Left colon (tissue), 2 donors: ENCODE measurements at regions not wholly inside any gene's neighbourhood (a gene's known extent, or its start where the extent isn't known, plus 50 kb on each side); places are given as distances from the start of the nearest gene placed in this dataset.
"Not testable (repeated sequence)": the region's sequence is repeated elsewhere in the genome, so short reads cannot be mapped to it uniquely, and the experiment has no call there.

Experiments
- ATAC-seq: fragments of 200-7000 bp; cut with Tn5 transposase; one replicate; pipeline ENCODE4 v1.9.1; 2020; ENCODE audit warnings: mild to moderate bottlenecking, moderate library complexity
- DNase-seq, 2 donors: peaks; one replicate each; pipeline ENCODE4 v3.0.0-alpha.2; 2020
- intact Hi-C, 2 donors: fragments of 100-400 bp; cut with DNase I in 1 of 2; cut with micrococcal nuclease in 1 of 2; formaldehyde crosslinking; loops; one replicate each; pipeline versions ENCODE4 v1.11.2 to v1.14.0; 2022; cut with DNase I, micrococcal nuclease
- donor health status: DM: no; HTN: no; CAD: no.
- donor health status: DM: yes; HTN: yes; CAD: no.

- ATAC-seq, result no peak
- DNase-seq, result no peak
- intact Hi-C loops, result no loop called here
Observed at GRCh38 chr1:195238313-195238712, 1369.9 kb downstream of the KCNT2 start.

DNA sequence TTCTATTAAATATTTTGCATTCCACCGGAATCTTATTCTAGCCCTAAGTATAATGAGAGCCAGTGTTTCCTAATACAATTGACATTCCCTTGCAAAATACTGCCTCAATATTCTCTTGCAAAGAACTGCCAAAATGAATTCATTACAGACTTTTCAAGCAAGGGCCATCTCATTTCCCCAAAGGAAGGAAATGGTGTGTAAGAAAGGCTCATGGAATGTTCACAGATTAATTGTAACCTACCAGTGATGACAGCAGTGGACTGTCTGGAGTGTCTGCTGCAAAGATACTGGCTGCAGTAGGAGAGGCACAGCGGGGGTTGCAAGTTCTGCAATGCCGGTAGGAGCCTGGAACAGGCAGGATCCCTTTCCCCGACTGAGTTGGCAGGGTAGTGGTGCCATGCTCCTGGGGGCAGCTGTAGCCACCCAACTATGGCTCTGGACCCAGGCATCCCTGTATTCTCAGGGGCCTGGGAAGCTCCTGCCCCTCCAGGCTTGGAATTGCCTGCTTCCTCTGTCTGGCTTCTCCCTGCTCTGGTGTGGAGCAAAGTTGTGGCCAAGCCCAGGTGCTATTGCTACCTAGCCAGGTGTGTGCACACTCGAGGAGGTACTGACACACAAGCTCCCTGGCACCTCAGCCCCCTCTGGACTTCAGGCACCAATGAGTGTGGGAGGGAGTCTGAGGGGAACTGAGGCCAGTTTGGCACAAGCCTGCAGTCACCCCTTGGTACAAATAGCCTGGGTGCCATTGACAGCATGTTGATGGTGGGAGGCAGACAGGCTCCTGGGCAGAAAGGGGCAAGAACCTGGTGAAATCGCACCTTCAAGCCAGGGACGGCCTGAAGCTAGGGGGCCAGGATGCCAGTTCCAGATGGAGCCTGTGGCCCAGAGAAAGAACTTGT lies 1371.0 kb downstream of the KCNT2 start:
- ATAC-seq (no peak), DNase-seq (no peak)
- intact Hi-C loops, result no loop called here

- ATAC-seq (no peak), DNase-seq (no peak)
- intact Hi-C loops, result no loop called here
Observed at GRCh38 chr1:195218428-195219212, 1389.6 kb downstream of the KCNT2 start.

DNA sequence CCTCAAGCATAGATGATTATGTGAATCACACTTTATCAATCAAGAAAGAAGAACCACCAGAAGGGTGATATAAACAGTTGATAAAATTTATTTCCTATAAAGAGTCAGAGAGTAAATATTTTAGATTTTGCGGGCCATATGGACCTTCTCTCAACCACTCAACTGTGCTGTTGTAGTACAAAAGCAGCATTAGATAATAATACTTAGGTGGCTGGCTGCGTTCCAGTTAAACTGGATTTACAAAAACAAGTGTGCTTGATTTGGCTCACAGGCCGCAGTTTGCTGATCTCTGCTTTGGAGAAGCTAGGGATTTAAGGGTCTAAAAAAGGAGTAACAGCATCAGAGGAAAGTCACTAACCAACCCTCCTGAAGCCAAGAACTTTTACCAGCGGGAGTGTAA lies 1406.0 kb downstream of the KCNT2 start:
- ATAC-seq (no peak), DNase-seq (no peak)
- intact Hi-C loops, result no loop called here

GRCh38 chr1:195200772-195201171 lies 1407.5 kb downstream of the KCNT2 start:
- intact Hi-C loops, result no loop called here
- DNase-seq (no peak), ATAC-seq (no peak)

- DNase-seq, result no peak
- no peak for ATAC-seq
- intact Hi-C loops, result no loop called here
Observed at GRCh38 chr1:195197116-195197515, 1411.1 kb downstream of the KCNT2 start.

DNA sequence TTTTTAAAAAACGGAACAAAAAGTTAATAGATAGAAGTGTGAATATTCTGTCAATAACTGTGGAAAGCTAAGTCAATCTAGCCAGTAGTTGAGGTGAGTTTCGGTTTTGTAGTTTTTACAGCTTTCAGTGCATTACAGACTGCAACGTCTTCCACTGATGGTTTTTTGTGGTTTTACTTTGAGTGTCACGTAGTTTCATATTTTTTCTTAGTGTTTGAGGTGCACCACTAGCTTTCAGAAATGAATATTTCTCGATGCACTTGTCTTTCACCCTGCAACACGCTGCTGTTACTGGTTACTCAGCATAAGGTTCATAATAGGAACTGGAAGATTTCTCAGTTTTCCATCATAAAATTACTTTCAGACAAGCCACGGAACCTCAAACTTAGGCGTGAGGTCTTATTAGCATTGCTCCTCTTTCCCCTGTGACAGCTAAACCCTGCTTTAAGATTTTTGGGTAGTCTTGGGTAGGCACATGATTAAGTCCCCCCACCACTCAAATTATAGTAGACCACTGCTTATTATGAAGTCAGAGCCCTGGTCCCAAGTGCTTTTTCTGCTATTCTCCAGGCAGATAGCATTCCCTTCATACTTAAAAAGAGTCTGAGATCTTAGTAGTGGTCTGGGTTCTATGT lies 1412.7 kb downstream of the KCNT2 start:
- no peak for ATAC-seq
- DNase-seq, result no peak
- intact Hi-C loops, result no loop called here

- intact Hi-C loops, result no loop called here
- ATAC-seq, result no peak
- no peak for DNase-seq
Observed at GRCh38 chr1:195193134-195193533, 1415.1 kb downstream of the KCNT2 start.

GRCh38 chr1:195188821-195189220 lies 1419.4 kb downstream of the KCNT2 start:
- intact Hi-C loops, result no loop called here
- DNase-seq (no peak), ATAC-seq (no peak)

GRCh38 chr1:195186544-195186943 lies 1421.7 kb downstream of the KCNT2 start:
- no peak for DNase-seq

DNA sequence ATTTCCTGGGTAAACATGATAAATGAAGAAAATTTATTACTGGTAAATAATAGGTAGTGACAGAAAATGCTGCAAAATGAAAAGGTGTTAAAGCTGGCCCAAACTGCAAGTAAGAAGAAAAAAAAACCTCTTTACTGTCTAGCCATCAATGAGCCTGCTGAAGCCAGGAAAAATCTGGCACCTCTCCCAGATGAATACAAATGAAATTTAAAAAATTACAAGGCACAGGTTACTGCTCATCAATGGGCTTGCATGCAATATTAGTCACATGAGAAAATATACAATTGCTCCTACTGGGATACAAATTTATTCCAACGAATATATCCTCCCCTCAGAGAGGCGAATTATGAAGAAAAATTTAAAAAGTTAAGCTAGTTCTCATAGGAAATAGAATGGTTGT lies 1422.5 kb downstream of the KCNT2 start:
- DNase-seq (no peak), ATAC-seq (no peak)
- intact Hi-C loops, result no loop called here

More at GRCh38 chr1:195186544-195186943, 1421.7 kb downstream of the KCNT2 start:
- intact Hi-C loops, result no loop called here
- ATAC-seq, result no peak

DNA sequence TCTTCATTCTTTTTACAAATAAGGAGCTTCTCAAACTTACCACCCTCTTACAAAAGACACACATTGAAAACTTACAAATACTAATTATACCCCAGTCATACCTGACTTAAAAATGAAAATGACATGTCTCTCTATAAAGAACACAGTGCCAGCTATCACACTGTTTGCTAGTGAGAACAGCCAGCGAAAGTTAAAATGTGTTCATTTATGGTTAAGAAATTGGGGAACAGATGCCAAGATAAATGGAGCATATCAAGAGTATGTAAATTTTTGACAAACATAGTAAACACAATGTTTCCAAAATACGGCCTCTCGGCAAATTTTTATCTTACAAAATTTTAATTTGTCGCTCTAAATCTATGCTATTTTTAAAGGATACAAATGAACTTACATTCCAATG lies 1422.9 kb downstream of the KCNT2 start:
- intact Hi-C loops, result no loop called here
- no peak for ATAC-seq
- DNase-seq, result no peak

- no peak for ATAC-seq
- intact Hi-C loops, result no loop called here
- no peak for DNase-seq
Observed at GRCh38 chr1:195173753-195174152, 1434.5 kb downstream of the KCNT2 start.

- ATAC-seq, intact Hi-C loops, DNase-seq: not testable (repeated sequence)
Observed at GRCh38 chr1:195159795-195160194, 1448.4 kb downstream of the KCNT2 start.

- no peak for ATAC-seq
- no peak for DNase-seq
- intact Hi-C loops, result no loop called here
Observed at GRCh38 chr1:195158091-195158490, 1450.1 kb downstream of the KCNT2 start.

DNA sequence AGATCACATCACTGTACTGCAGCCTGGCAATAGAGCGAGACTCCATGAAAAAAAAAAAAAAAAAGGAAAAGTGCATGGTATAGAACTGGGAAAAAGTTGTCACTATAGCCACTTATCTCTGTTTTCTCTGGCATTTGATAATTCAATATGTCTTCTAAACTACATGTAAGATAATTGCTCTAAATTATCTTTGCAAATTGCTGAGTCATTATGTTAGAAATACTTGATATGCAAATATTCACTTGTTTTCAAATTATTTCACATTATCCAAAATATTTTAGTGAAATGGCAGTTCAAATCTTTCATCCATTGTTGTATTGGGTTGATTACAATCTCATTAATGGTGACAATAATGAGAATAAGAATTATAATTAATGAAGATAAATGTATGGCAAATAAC lies 1455.1 kb downstream of the KCNT2 start:
- ATAC-seq (no peak), DNase-seq (no peak)
- intact Hi-C loops, result no loop called here

- intact Hi-C loops, result no loop called here
- ATAC-seq (no peak), DNase-seq (no peak)
Observed at GRCh38 chr1:195150768-195151167, 1457.5 kb downstream of the KCNT2 start.

GRCh38 chr1:195141294-195141693 lies 1466.9 kb downstream of the KCNT2 start:
- intact Hi-C loops, result no loop called here
- DNase-seq (no peak), ATAC-seq (no peak)

- DNase-seq (no peak), ATAC-seq (no peak)
- intact Hi-C loops, result no loop called here
Observed at GRCh38 chr1:195130598-195130997, 1477.6 kb downstream of the KCNT2 start.

GRCh38 chr1:195122497-195122896 lies 1485.7 kb downstream of the KCNT2 start:
- DNase-seq, result no peak
- intact Hi-C loops, result no loop called here
- ATAC-seq, result no peak
